Neural cell (in vitro differentiated cells): ENCODE measurements at regions not wholly inside any gene's neighbourhood (a gene's known extent, or its start where the extent isn't known, plus 50 kb on each side); places are given as distances from the start of the nearest gene placed in this dataset.

ENCODE experiments used
- H2AFZ ChIP-seq: fragments of 200-600, 300-800 bp; sonication (generic), shearing (Covaris generic); 2 replicates; pipeline ENCODE4 v1.6.0; 2014; ENCODE audit warnings: low read depth, mild to moderate bottlenecking, antibody characterized with exemption, low read length, moderate library complexity
- H3F3A ChIP-seq: fragments of 200-600 bp; shearing (Covaris generic); 2 replicates; pipeline ENCODE4 v1.6.1; 2016; ENCODE audit warnings: mild to moderate bottlenecking, moderate library complexity, mixed read lengths, antibody characterized with exemption, low read length; ENCODE audit not compliant: insufficient read depth, poor library complexity, severe bottlenecking
- H3K27ac ChIP-seq: fragments of 200-600, 300-800 bp; sonication (generic), shearing (Covaris generic); 2 replicates; pipeline ENCODE4 v1.5.1; 2014; ENCODE audit warnings: mild to moderate bottlenecking, low read length, moderate library complexity
- H3K27me3 ChIP-seq: fragments of 300-800, 200-600 bp; sonication (generic), shearing (Covaris generic); 2 replicates; pipeline ENCODE4 v1.6.0; 2014; ENCODE audit warnings: mild to moderate bottlenecking, low read depth, low read length, moderate library complexity; ENCODE audit not compliant: insufficient read depth
- H3K36me3 ChIP-seq: fragments of 300-800, 200-600 bp; sonication (generic), shearing (Covaris generic); 2 replicates; pipeline ENCODE4 v1.5.1; 2014; ENCODE audit warnings: mild to moderate bottlenecking, antibody characterized with exemption, low read length, moderate library complexity; ENCODE audit not compliant: insufficient read depth
- H3K4me2 ChIP-seq: fragments of 300-800, 200-600 bp; sonication (generic), shearing (Covaris generic); 2 replicates; pipeline ENCODE4 v1.6.0; 2014; ENCODE audit warnings: mild to moderate bottlenecking, low read length
- H3K4me3 ChIP-seq: fragments of 300-800, 200-600 bp; sonication (generic), shearing (Covaris generic); 2 replicates; pipeline ENCODE4 v1.5.1; 2014; ENCODE audit warnings: mild to moderate bottlenecking, low read length, moderate library complexity
- H3K79me2 ChIP-seq: fragments of 200-600 bp; shearing (Covaris generic); replicated peaks from 2 replicates; pipeline ENCODE4 v1.6.0; 2014; ENCODE audit warnings: mild to moderate bottlenecking, low read length, moderate library complexity; ENCODE audit not compliant: insufficient read depth
- H3K9ac ChIP-seq: fragments of 300-800, 200-600 bp; sonication (generic), shearing (Covaris generic); 2 replicates; pipeline ENCODE4 v1.6.1; 2016; ENCODE audit warnings: mild to moderate bottlenecking, low read length, mixed read lengths
- H3K9me2 ChIP-seq: fragments of 200-600 bp; shearing (Covaris generic); 2 replicates; pipeline ENCODE4 v1.6.1; 2016; ENCODE audit warnings: mild to moderate bottlenecking, low read length, mixed read lengths; ENCODE audit not compliant: insufficient read depth
- H3K9me3 ChIP-seq: fragments of 200-600, 300-800 bp; sonication (generic), shearing (Covaris generic); 2 replicates; pipeline ENCODE4 v1.6.1; 2016; ENCODE audit warnings: mild to moderate bottlenecking, mixed run types, low read length, moderate library complexity, mixed read lengths
- H4K20me1 ChIP-seq: fragments of 200-600 bp; shearing (Covaris generic); 2 replicates; pipeline ENCODE4 v1.6.1; 2016; ENCODE audit warnings: mild to moderate bottlenecking, mixed run types; ENCODE audit not compliant: insufficient read depth
- EP300 ChIP-seq: fragments of 450-650 bp; conservative IDR thresholded peaks from 2 replicates; pipeline ENCODE4 v1.6.1; 2014; ENCODE audit warnings: antibody characterized with exemption, mild to moderate bottlenecking, moderate library complexity; ENCODE audit not compliant: poor library complexity, severe bottlenecking
- EZH2 ChIP-seq: fragments of 200-600, 300-800 bp; shearing (Covaris generic), sonication (generic); IDR thresholded peaks from 2 replicates; pipeline ENCODE4 v1.6.1; 2014; ENCODE audit warnings: antibody characterized with exemption, low read length, borderline replicate concordance, mild to moderate bottlenecking; ENCODE audit not compliant: insufficient read depth, poor library complexity, severe bottlenecking
- MXI1 ChIP-seq: fragments of 450-650 bp; conservative IDR thresholded peaks from 2 replicates; pipeline ENCODE4 v1.6.1; 2014; ENCODE audit warnings: antibody characterized with exemption, mild to moderate bottlenecking; ENCODE audit not compliant: poor library complexity, severe bottlenecking
- POLR2AphosphoS5 ChIP-seq: IDR thresholded peaks from 2 replicates; pipeline ENCODE4 v1.6.1; 2012
- RAD21 ChIP-seq: fragments of 450-650 bp; conservative IDR thresholded peaks from 2 replicates; pipeline ENCODE4 v1.6.1; 2014; ENCODE audit warnings: antibody characterized with exemption, mild to moderate bottlenecking, moderate library complexity
- SMC3 ChIP-seq: fragments of 450-650 bp; conservative IDR thresholded peaks from 2 replicates; pipeline ENCODE4 v1.6.1; 2014; ENCODE audit warnings: antibody characterized with exemption, mild to moderate bottlenecking, moderate library complexity; ENCODE audit not compliant: poor library complexity
- TAF1 ChIP-seq: IDR thresholded peaks from 2 replicates; pipeline ENCODE4 v1.6.1; 2012; ENCODE audit warnings: low read depth
- TF ChIP-seq, protein P1 (sequence below): fragments of 450-650 bp; IDR thresholded peaks from 2 replicates; pipeline ENCODE4 v1.5.1; 2014; ENCODE audit warnings: antibody characterized with exemption, mild to moderate bottlenecking, moderate library complexity; ENCODE audit not compliant: poor library complexity, severe bottlenecking
- TF ChIP-seq, protein P2 (sequence below): IDR thresholded peaks from 2 replicates; pipeline ENCODE4 v1.6.1; 2012; ENCODE audit warnings: borderline replicate concordance

DNA sequence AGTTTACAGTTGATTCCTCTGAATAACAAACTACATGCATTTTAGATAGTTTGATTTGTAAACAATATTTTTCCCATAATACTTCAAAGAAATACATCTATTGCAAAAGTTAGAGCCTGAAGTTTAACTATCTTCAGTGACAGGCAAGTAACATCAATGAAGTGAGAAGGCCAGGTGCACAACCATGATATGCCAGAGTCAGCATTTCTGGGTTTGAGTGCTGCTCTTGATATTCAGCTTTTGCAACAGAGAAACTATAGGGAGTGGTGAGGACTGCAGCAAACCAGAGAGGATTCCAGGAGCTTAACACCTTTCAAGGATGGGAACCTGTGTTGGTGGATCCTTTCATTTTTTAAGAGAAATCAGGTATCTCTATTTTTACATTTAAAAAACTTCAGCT is 79.4 kb upstream of the RASEF start:
- Histone ChIP-seq H4K20me1 (no peaks in the 10 kb centered on the region), H2AFZ (no peak overlapping the region), H3K4me2 (no peak overlapping the region), H3K27ac (no peak overlapping the region), H3K36me3 (no peaks in the 10 kb centered on the region), H3F3A (no peaks in the 10 kb centered on the region), H3K4me3 (no peak overlapping the region), H3K79me2 (no peaks in the 10 kb centered on the region), H3K9me2 (no peaks in the 10 kb centered on the region), H3K9me3 (no peaks in the 10 kb centered on the region), H3K9ac (no peak overlapping the region), H3K27me3 (no peaks in the 10 kb centered on the region)
- no peak for TF ChIP-seq SMC3
- no peak for TF ChIP-seq EZH2
- TF ChIP-seq TAF1 = no peak
- no peak for TF ChIP-seq EP300
- TF ChIP-seq, protein P1, sequence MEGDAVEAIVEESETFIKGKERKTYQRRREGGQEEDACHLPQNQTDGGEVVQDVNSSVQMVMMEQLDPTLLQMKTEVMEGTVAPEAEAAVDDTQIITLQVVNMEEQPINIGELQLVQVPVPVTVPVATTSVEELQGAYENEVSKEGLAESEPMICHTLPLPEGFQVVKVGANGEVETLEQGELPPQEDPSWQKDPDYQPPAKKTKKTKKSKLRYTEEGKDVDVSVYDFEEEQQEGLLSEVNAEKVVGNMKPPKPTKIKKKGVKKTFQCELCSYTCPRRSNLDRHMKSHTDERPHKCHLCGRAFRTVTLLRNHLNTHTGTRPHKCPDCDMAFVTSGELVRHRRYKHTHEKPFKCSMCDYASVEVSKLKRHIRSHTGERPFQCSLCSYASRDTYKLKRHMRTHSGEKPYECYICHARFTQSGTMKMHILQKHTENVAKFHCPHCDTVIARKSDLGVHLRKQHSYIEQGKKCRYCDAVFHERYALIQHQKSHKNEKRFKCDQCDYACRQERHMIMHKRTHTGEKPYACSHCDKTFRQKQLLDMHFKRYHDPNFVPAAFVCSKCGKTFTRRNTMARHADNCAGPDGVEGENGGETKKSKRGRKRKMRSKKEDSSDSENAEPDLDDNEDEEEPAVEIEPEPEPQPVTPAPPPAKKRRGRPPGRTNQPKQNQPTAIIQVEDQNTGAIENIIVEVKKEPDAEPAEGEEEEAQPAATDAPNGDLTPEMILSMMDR = no peak
- TF ChIP-seq, protein P2, sequence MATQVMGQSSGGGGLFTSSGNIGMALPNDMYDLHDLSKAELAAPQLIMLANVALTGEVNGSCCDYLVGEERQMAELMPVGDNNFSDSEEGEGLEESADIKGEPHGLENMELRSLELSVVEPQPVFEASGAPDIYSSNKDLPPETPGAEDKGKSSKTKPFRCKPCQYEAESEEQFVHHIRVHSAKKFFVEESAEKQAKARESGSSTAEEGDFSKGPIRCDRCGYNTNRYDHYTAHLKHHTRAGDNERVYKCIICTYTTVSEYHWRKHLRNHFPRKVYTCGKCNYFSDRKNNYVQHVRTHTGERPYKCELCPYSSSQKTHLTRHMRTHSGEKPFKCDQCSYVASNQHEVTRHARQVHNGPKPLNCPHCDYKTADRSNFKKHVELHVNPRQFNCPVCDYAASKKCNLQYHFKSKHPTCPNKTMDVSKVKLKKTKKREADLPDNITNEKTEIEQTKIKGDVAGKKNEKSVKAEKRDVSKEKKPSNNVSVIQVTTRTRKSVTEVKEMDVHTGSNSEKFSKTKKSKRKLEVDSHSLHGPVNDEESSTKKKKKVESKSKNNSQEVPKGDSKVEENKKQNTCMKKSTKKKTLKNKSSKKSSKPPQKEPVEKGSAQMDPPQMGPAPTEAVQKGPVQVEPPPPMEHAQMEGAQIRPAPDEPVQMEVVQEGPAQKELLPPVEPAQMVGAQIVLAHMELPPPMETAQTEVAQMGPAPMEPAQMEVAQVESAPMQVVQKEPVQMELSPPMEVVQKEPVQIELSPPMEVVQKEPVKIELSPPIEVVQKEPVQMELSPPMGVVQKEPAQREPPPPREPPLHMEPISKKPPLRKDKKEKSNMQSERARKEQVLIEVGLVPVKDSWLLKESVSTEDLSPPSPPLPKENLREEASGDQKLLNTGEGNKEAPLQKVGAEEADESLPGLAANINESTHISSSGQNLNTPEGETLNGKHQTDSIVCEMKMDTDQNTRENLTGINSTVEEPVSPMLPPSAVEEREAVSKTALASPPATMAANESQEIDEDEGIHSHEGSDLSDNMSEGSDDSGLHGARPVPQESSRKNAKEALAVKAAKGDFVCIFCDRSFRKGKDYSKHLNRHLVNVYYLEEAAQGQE = no peak
- no peak for TF ChIP-seq POLR2AphosphoS5
- no peak for TF ChIP-seq MXI1

- Histone ChIP-seq H3K9me2 (no peaks in the 10 kb centered on the region), H3K27ac (no peak overlapping the region), H3K9ac (no peak overlapping the region), H3K36me3 (no peaks in the 10 kb centered on the region), H4K20me1 (no peaks in the 10 kb centered on the region), H3F3A (no peaks in the 10 kb centered on the region), H3K27me3 (no peaks in the 10 kb centered on the region), H3K79me2 (no peaks in the 10 kb centered on the region), H2AFZ (no peak overlapping the region), H3K4me2 (no peak overlapping the region), H3K9me3 (no peaks in the 10 kb centered on the region), H3K4me3 (no peak overlapping the region)
- TF ChIP-seq EZH2 (no peak), RAD21 (no peak), TAF1 (no peak), MXI1 (no peak), POLR2AphosphoS5 (no peak), SMC3 (no peak), EP300 (no peak)
- TF ChIP-seq, protein P2 = no peak
- TF ChIP-seq, protein P1 = no peak
Observed at GRCh38 chr9:83141887-83142286, 78.9 kb upstream of the RASEF start.
